SK-N-SH (cell line): ENCODE measurements at regions not wholly inside any gene's neighbourhood (a gene's known extent, or its start where the extent isn't known, plus 50 kb on each side); places are given as distances from the start of the nearest gene placed in this dataset.

Experiments
- EP300 ChIP-seq, 2 experiments: IDR thresholded peaks; 2 replicates each; pipeline versions ENCODE4 v1.4.0 to v1.6.1; 2012; ENCODE audit warnings: borderline replicate concordance in 1 of 2, low read depth in 1 of 2, low read length in 1 of 2
- MXI1 ChIP-seq: IDR thresholded peaks from 2 replicates; pipeline ENCODE4 v1.6.1; 2012; ENCODE audit warnings: mild to moderate bottlenecking, low read depth, low read length, improper control_type of control experiment
- RAD21 ChIP-seq: IDR thresholded peaks from 2 replicates; pipeline ENCODE4 v1.6.1; 2012; ENCODE audit warnings: mild to moderate bottlenecking, low read length
- RFX5 ChIP-seq: IDR thresholded peaks from 2 replicates; pipeline ENCODE4 v1.6.1; 2012; ENCODE audit warnings: mild to moderate bottlenecking, improper control_type of control experiment, low read length
- RXRA ChIP-seq: IDR thresholded peaks from 2 replicates; pipeline ENCODE4 v1.4.0; 2012; ENCODE audit warnings: low read depth, mild to moderate bottlenecking, borderline replicate concordance
- SIN3A ChIP-seq: IDR thresholded peaks from 2 replicates; pipeline ENCODE4 v1.6.1; 2012; ENCODE audit warnings: low read depth, mild to moderate bottlenecking, low read length, moderate library complexity, borderline replicate concordance
- SMC3 ChIP-seq: IDR thresholded peaks from 2 replicates; pipeline ENCODE4 v1.6.1; 2012; ENCODE audit warnings: low read depth, low read length, improper control_type of control experiment
- TEAD4 ChIP-seq: IDR thresholded peaks from 2 replicates; pipeline ENCODE4 v1.4.0; 2012; ENCODE audit warnings: mild to moderate bottlenecking, borderline replicate concordance; ENCODE audit not compliant: insufficient read depth
- TF ChIP-seq, protein P1 (sequence below): fragments of 200-600 bp; sonication (generic); IDR thresholded peaks from 2 replicates; pipeline ENCODE4 v1.6.1; 2017; ENCODE audit warnings: antibody characterized with exemption, mild to moderate bottlenecking, moderate library complexity
- TF ChIP-seq, protein P2 (sequence below): IDR thresholded peaks from 2 replicates; pipeline ENCODE4 v1.6.1; 2012; ENCODE audit warnings: mild to moderate bottlenecking, low read depth, low read length, moderate library complexity
- TF ChIP-seq, protein P3 (sequence below): IDR thresholded peaks from 2 replicates; pipeline ENCODE4 v1.4.0; 2012; ENCODE audit warnings: low read depth

DNA sequence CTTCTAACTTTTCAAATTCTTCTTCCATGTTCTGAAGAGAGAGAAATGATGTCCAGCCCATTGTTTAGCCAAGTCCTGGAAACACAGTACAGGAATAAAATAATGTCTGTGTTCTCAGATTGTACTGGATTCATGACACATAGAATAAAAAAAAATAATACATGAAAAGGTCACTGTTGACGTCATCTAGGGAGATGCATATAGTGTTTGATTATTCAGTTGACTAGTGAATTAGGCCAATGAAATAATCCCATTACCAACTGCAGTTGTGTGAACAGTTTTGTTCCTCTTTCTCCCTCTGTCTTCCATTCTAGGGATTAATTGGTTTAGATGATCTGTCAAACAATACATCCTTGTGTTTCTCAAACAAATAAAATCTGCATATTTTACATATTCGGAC is 222.8 kb downstream of the ALDH8A1 start:
- TF ChIP-seq EP300 (IDR thresholded peaks at IDR 0.05; ENCODE audit: borderline replicate concordance in 1 of 2, low read depth in 1 of 2, low read length in 1 of 2) (no peak), RAD21 (no peak), TEAD4 (no peak), RXRA (no peak), RFX5 (no peak), MXI1 (no peak), SMC3 (no peak), SIN3A (no peak)
- TF ChIP-seq, protein P1, sequence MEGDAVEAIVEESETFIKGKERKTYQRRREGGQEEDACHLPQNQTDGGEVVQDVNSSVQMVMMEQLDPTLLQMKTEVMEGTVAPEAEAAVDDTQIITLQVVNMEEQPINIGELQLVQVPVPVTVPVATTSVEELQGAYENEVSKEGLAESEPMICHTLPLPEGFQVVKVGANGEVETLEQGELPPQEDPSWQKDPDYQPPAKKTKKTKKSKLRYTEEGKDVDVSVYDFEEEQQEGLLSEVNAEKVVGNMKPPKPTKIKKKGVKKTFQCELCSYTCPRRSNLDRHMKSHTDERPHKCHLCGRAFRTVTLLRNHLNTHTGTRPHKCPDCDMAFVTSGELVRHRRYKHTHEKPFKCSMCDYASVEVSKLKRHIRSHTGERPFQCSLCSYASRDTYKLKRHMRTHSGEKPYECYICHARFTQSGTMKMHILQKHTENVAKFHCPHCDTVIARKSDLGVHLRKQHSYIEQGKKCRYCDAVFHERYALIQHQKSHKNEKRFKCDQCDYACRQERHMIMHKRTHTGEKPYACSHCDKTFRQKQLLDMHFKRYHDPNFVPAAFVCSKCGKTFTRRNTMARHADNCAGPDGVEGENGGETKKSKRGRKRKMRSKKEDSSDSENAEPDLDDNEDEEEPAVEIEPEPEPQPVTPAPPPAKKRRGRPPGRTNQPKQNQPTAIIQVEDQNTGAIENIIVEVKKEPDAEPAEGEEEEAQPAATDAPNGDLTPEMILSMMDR: no peak
- TF ChIP-seq, protein P2, sequence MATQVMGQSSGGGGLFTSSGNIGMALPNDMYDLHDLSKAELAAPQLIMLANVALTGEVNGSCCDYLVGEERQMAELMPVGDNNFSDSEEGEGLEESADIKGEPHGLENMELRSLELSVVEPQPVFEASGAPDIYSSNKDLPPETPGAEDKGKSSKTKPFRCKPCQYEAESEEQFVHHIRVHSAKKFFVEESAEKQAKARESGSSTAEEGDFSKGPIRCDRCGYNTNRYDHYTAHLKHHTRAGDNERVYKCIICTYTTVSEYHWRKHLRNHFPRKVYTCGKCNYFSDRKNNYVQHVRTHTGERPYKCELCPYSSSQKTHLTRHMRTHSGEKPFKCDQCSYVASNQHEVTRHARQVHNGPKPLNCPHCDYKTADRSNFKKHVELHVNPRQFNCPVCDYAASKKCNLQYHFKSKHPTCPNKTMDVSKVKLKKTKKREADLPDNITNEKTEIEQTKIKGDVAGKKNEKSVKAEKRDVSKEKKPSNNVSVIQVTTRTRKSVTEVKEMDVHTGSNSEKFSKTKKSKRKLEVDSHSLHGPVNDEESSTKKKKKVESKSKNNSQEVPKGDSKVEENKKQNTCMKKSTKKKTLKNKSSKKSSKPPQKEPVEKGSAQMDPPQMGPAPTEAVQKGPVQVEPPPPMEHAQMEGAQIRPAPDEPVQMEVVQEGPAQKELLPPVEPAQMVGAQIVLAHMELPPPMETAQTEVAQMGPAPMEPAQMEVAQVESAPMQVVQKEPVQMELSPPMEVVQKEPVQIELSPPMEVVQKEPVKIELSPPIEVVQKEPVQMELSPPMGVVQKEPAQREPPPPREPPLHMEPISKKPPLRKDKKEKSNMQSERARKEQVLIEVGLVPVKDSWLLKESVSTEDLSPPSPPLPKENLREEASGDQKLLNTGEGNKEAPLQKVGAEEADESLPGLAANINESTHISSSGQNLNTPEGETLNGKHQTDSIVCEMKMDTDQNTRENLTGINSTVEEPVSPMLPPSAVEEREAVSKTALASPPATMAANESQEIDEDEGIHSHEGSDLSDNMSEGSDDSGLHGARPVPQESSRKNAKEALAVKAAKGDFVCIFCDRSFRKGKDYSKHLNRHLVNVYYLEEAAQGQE: no peak
- TF ChIP-seq, protein P3, sequence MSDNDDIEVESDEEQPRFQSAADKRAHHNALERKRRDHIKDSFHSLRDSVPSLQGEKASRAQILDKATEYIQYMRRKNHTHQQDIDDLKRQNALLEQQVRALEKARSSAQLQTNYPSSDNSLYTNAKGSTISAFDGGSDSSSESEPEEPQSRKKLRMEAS: no peak
